ENCODE measurements at regions not wholly inside any gene's neighbourhood (a gene's known extent, or its start where the extent isn't known, plus 50 kb on each side); places are given as distances from the start of the nearest gene placed in this dataset.

DNA sequence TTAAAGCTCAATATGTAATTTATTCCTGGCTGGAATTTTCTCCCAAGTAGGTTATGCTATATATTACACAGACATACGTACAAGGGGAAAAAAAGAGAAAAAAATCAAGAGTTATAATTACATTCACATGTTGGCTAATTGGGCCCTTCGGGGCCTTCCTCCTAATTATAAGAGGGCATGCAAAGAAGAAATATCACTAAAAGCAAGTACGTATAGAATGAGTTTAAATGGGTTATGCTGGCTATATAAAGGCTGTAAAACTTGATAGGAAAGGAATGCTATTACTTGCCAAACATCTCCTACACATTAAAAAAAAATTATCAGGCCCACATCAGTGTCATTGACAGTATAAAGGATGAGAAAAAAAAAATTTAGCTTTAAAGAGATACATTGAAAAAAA is 1396.1 kb upstream of the ADGRL4 start:
- Histone ChIP-seq H3K9me3 (no peaks in the 10 kb centered on the region), H3K36me3 (no peaks in the 10 kb centered on the region), H3K27me3 (no peaks in the 10 kb centered on the region), H3K4me1 (no peaks in the 10 kb centered on the region), H3K27ac (replicated peaks in 1 of 4) (no peak overlapping the region), H3K4me3 (no peak overlapping the region)
- TF ChIP-seq POLR2A (IDR thresholded peaks at IDR 0.05; ENCODE audit: low read depth): no peak
- TF ChIP-seq, protein P1, sequence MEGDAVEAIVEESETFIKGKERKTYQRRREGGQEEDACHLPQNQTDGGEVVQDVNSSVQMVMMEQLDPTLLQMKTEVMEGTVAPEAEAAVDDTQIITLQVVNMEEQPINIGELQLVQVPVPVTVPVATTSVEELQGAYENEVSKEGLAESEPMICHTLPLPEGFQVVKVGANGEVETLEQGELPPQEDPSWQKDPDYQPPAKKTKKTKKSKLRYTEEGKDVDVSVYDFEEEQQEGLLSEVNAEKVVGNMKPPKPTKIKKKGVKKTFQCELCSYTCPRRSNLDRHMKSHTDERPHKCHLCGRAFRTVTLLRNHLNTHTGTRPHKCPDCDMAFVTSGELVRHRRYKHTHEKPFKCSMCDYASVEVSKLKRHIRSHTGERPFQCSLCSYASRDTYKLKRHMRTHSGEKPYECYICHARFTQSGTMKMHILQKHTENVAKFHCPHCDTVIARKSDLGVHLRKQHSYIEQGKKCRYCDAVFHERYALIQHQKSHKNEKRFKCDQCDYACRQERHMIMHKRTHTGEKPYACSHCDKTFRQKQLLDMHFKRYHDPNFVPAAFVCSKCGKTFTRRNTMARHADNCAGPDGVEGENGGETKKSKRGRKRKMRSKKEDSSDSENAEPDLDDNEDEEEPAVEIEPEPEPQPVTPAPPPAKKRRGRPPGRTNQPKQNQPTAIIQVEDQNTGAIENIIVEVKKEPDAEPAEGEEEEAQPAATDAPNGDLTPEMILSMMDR (IDR thresholded peaks at IDR 0.05): no peak
- TF ChIP-seq POLR2AphosphoS5 (IDR thresholded peaks at IDR 0.05): no peak
- no peak for TF ChIP-seq EP300 (IDR thresholded peaks at IDR 0.05)
- no peak for DNase-seq (ENCODE audit: extremely low spot score)
- 79% methylated on average over 3 of the region's 3 CpGs for WGBS
- intact Hi-C loops (cut with DNase I): no loop called here

- DNase-seq (ENCODE audit: extremely low spot score): no peak
- Histone ChIP-seq H3K27me3 (no peaks in the 10 kb centered on the region), H3K27ac (replicated peaks in 1 of 4) (no peak overlapping the region), H3K9me3 (no peaks in the 10 kb centered on the region), H3K4me1 (no peaks in the 10 kb centered on the region), H3K4me3 (no peak overlapping the region), H3K36me3 (no peaks in the 10 kb centered on the region)
- no peak for TF ChIP-seq POLR2A (IDR thresholded peaks at IDR 0.05; ENCODE audit: low read depth)
- no peak for TF ChIP-seq EP300 (IDR thresholded peaks at IDR 0.05)
- TF ChIP-seq POLR2AphosphoS5 (IDR thresholded peaks at IDR 0.05): no peak
- TF ChIP-seq, protein P1 (IDR thresholded peaks at IDR 0.05): no peak
- 68% methylated on average over 1 of the region's 1 CpG for WGBS
- intact Hi-C loops (cut with DNase I): no loop called here
Measured at GRCh38 chr1:80401757-80402156, 1395.2 kb upstream of the ADGRL4 start.

DNA sequence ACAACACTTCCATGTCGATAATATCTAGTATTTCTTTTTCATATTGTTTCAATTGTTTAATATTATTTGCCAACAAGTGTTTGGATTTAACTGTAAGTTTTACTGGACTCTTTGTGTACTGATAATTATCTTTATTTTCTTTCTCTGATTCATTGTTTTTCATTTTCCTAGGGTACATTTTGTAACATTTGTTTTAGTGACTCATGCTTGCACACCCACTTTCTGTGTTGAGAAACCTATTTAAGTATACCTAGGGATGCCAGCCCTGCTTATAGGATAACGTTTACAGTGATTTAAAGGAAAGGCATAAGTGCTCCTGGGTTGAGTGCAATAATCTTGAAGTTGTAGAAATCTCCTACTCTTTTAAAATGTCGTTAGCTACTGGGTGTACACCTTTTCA is 1386.0 kb upstream of the ADGRL4 start:
- whole genome bisulfite sequencing: 80% methylated on average over 3 of the region's 3 CpGs
- no peak for TF ChIP-seq POLR2A (IDR thresholded peaks at IDR 0.05; ENCODE audit: low read depth)
- no peak for TF ChIP-seq EP300 (IDR thresholded peaks at IDR 0.05)
- no peak for TF ChIP-seq POLR2AphosphoS5 (IDR thresholded peaks at IDR 0.05)
- TF ChIP-seq, protein P1 (IDR thresholded peaks at IDR 0.05): no peak
- Histone ChIP-seq H3K4me1 (no peaks in the 10 kb centered on the region), H3K4me3 (no peak overlapping the region), H3K9me3 (peaks cover 0 to 8% (median 4%) of the 10 kb centered on the region in 4 donors), H3K36me3 (no peaks in the 10 kb centered on the region), H3K27me3 (no peaks in the 10 kb centered on the region), H3K27ac (replicated peaks in 1 of 4) (no peak overlapping the region)
- DNase-seq (ENCODE audit: extremely low spot score): no peak
- intact Hi-C loops (cut with DNase I): no loop called here

DNA sequence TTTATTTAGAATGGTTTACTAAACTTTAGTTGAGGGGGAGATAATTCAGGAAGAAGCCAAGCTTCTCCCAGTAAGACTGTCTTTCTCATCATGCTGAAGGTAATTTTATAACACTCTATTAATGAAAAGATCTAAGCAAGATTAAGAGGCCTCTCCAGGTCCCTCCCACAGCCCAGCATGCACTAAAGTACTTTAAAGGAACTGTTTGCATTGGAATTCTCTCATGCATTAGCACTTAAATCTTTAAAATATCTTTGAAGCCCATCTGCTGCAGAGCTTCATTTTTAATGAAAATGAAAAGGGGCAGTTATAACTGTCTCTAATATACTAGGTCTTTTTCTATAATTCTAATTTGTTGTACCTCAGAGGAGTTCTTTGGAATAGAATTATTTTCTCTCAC is 1379.1 kb upstream of the ADGRL4 start:
- Histone ChIP-seq H3K4me3 (no peak overlapping the region), H3K36me3 (no peaks in the 10 kb centered on the region), H3K4me1 (no peaks in the 10 kb centered on the region), H3K27ac (replicated peaks in 1 of 4) (no peak overlapping the region), H3K9me3 (peaks cover 0 to 8% (median 4%) of the 10 kb centered on the region in 4 donors), H3K27me3 (no peaks in the 10 kb centered on the region)
- TF ChIP-seq POLR2AphosphoS5 (IDR thresholded peaks at IDR 0.05): no peak
- TF ChIP-seq EP300 (IDR thresholded peaks at IDR 0.05): no peak
- TF ChIP-seq, protein P1 (IDR thresholded peaks at IDR 0.05): no peak
- TF ChIP-seq POLR2A (IDR thresholded peaks at IDR 0.05; ENCODE audit: low read depth): no peak
- intact Hi-C loops (cut with DNase I): no loop called here
- no peak for DNase-seq (ENCODE audit: extremely low spot score)

DNA sequence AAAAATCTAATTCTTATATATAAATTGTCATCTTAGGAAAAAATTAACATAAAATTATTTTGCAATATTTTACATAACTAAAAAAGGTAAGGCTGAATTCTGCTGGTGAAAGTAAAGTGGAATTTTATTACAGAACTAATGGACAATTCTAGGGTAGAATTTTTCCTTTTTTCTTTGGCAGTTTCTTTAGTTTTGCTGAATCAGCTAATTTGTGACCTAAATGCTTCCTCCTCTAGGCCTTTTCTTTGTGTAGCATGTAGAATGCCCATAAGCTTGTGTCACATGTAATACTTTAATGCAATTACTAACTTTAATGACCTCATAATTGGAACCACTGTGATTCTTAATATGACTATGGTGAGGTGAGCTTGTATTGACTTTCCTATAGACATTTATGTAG is 1378.4 kb upstream of the ADGRL4 start:
- intact Hi-C loops (cut with DNase I): no loop called here
- Histone ChIP-seq H3K27me3 (no peaks in the 10 kb centered on the region), H3K4me1 (no peaks in the 10 kb centered on the region), H3K9me3 (peaks cover 0 to 8% (median 3%) of the 10 kb centered on the region in 4 donors), H3K36me3 (no peaks in the 10 kb centered on the region), H3K27ac (replicated peaks in 1 of 4) (no peak overlapping the region), H3K4me3 (no peak overlapping the region)
- no peak for DNase-seq (ENCODE audit: extremely low spot score)
- TF ChIP-seq, protein P1 (IDR thresholded peaks at IDR 0.05): no peak
- no peak for TF ChIP-seq EP300 (IDR thresholded peaks at IDR 0.05)
- TF ChIP-seq POLR2AphosphoS5 (IDR thresholded peaks at IDR 0.05): no peak
- no peak for TF ChIP-seq POLR2A (IDR thresholded peaks at IDR 0.05; ENCODE audit: low read depth)
